ENCODE measurements at regions not wholly inside any gene's neighbourhood (a gene's known extent, or its start where the extent isn't known, plus 50 kb on each side); places are given as distances from the start of the nearest gene placed in this dataset.

DNA sequence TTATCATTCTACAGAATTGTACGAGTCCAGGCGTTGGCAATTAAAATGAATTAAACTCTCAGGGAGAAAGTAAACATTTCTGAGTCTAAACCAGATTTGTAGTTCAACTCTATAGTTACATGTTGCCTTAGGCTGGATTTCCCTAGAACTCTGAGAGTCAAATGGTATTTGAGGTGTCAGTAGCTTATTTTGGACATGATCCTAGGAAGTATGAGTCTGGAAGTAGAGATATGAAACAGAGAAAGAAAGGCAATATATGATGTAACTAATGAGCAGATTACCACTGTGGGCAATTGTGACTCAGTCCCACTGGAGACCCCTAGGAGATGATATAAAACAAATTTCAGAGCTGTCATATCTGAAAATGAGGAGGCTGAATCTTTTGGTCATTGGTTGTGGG is 199.1 kb upstream of the UBE2E3 start:
- H3K36me3 ChIP-seq (ENCODE audit: control insufficient read depth, insufficient read depth, low read length) = no peaks in the 10 kb centered on the region
- no TSS peak for BruUV-seq (replicated peaks)
- TF ChIP-seq POLR2AphosphoS5 (IDR thresholded peaks at IDR 0.05; ENCODE audit: low read depth, low read length) (no peak), TCF7L2 (IDR thresholded peaks at IDR 0.05; ENCODE audit: low read depth, low read length) (no peak)
- no peaks in the 10 kb centered on the region for H3K4me1 ChIP-seq (ENCODE audit: control insufficient read depth, insufficient read depth, low read length)
- H3K27ac ChIP-seq (ENCODE audit: low read length) = no peak overlapping the region
- ChIA-PET POLR2A (no interaction called here), CTCF (no interaction called here)
- intact Hi-C loops (cut with micrococcal nuclease; ENCODE audit: unreplicated experiment) = no loop called here
- H3K9me3 ChIP-seq (ENCODE audit: control insufficient read depth, insufficient read depth, low read depth, low read length) = no peaks in the 10 kb centered on the region
- in situ Hi-C loops (cut with HindIII; ENCODE audit: low pct_unique_long_range_greater_than_20kb, low sequenced_read_pairs) = no loop called here
- DNase-seq (ENCODE audit: low read depth, low spot score) (no peak), ATAC-seq (no peak)
- H3K27me3 ChIP-seq (ENCODE audit: control insufficient read depth, insufficient read depth, low read length) = no peaks in the 10 kb centered on the region
- H3K4me3 ChIP-seq (ENCODE audit: low read depth in 2 of 2, low read length in 2 of 2) = no peak overlapping the region

DNA sequence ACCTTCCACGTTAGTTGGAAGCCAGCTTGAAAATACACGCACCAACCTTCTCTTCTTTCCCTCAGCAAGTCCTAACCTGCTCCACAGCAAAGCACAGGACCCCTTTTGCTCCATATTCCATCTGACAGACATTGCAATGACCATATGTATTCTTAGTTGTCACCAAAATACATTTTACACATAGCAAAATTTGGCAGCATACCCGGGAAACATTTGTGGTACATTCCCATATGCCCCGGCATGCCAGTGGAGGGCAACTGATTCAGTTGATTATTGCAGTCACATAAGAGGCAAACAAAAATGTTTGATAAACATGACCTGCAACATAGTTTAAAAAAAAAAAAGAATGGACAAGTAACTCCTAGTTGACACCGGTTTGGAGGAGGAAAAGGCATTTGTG is 202.1 kb upstream of the UBE2E3 start:
- POLR2A ChIA-PET = interaction anchor here (0.7 kb wide), 1 partner anchor 18 kb away, joined by 3 read pairs; no protein-coding TSS in a partner anchor
- Histone ChIP-seq H3K27me3 (ENCODE audit: control insufficient read depth, insufficient read depth, low read length) (no peaks in the 10 kb centered on the region), H3K4me3 (ENCODE audit: low read depth in 2 of 2, low read length in 2 of 2) (no peak overlapping the region), H3K27ac (ENCODE audit: low read length) (no peak overlapping the region), H3K9me3 (ENCODE audit: control insufficient read depth, insufficient read depth, low read depth, low read length) (no peaks in the 10 kb centered on the region), H3K36me3 (ENCODE audit: control insufficient read depth, insufficient read depth, low read length) (no peaks in the 10 kb centered on the region), H3K4me1 (ENCODE audit: control insufficient read depth, insufficient read depth, low read length) (no peaks in the 10 kb centered on the region)
- CTCF ChIA-PET = no interaction called here
- in situ Hi-C loops (cut with HindIII; ENCODE audit: low pct_unique_long_range_greater_than_20kb, low sequenced_read_pairs) (no loop called here), intact Hi-C loops (cut with micrococcal nuclease; ENCODE audit: unreplicated experiment) (no loop called here)
- TF ChIP-seq SIN3A (IDR thresholded peaks at IDR 0.05; ENCODE audit: borderline replicate concordance, insufficient read depth, low read depth, low read length) (no peak), CTCF (IDR thresholded peaks at IDR 0.05) (no peak), POLR2AphosphoS5 (IDR thresholded peaks at IDR 0.05; ENCODE audit: low read depth, low read length) (no peak), REST (IDR thresholded peaks at IDR 0.05; ENCODE audit: insufficient read depth in 1 of 2, low read depth in 2 of 2, low read length in 1 of 2) (no peak), TCF7L2 (IDR thresholded peaks at IDR 0.05; ENCODE audit: low read depth, low read length) (no peak)
- no TSS peak for BruUV-seq (replicated peaks)
- DNase-seq (ENCODE audit: low read depth, low spot score) = no peak
- ATAC-seq = no peak

- ChIA-PET POLR2A (no interaction called here), CTCF (no interaction called here)
- intact Hi-C loops (cut with micrococcal nuclease; ENCODE audit: unreplicated experiment) = no loop called here
- no peaks in the 10 kb centered on the region for H3K27me3 ChIP-seq (ENCODE audit: control insufficient read depth, insufficient read depth, low read length)
- H3K27ac ChIP-seq (ENCODE audit: low read length) = no peak overlapping the region
- no peaks in the 10 kb centered on the region for H3K4me1 ChIP-seq (ENCODE audit: control insufficient read depth, insufficient read depth, low read length)
- TF ChIP-seq TCF7L2 (IDR thresholded peaks at IDR 0.05; ENCODE audit: low read depth, low read length) = no peak
- no peak for TF ChIP-seq CTCF (IDR thresholded peaks at IDR 0.05)
- no peak for TF ChIP-seq REST (IDR thresholded peaks at IDR 0.05; ENCODE audit: insufficient read depth in 1 of 2, low read depth in 2 of 2, low read length in 1 of 2)
- TF ChIP-seq POLR2AphosphoS5 (IDR thresholded peaks at IDR 0.05; ENCODE audit: low read depth, low read length) = no peak
- no peak for TF ChIP-seq SIN3A (IDR thresholded peaks at IDR 0.05; ENCODE audit: borderline replicate concordance, insufficient read depth, low read depth, low read length)
- no TSS peak for BruUV-seq (replicated peaks)
- in situ Hi-C loops (cut with HindIII; ENCODE audit: low pct_unique_long_range_greater_than_20kb, low sequenced_read_pairs) = no loop called here
- no peak overlapping the region for H3K4me3 ChIP-seq (ENCODE audit: low read depth in 2 of 2, low read length in 2 of 2)
- H3K9me3 ChIP-seq (ENCODE audit: control insufficient read depth, insufficient read depth, low read depth, low read length) = no peaks in the 10 kb centered on the region
- DNase-seq (ENCODE audit: low read depth, low spot score) (no peak), ATAC-seq (no peak)
- no peaks in the 10 kb centered on the region for H3K36me3 ChIP-seq (ENCODE audit: control insufficient read depth, insufficient read depth, low read length)
Observed at GRCh38 chr2:180776921-180777320, 203.5 kb upstream of the UBE2E3 start.
